ENCODE measurements at regions not wholly inside any gene's neighbourhood (a gene's known extent, or its start where the extent isn't known, plus 50 kb on each side); places are given as distances from the start of the nearest gene placed in this dataset.

DNA sequence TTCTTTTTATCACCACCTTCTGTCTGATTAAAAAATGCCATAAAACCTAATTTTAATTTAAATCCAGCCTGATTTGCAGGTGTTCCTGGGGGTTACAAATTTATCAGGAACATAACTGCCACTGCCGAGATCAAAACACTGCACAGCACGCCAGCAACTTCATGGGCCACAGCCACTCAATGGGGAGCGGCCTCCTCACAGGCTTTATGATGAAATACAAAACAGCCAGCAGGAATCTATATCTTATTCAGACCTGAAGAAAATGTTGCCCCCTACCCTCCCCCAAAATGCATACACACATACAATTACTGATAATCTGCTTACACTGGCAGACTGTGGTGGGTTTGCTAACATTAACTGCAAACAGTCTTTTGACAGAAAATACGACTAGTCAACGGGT lies 151.7 kb upstream of the POU5F2 start:
- CTCF ChIA-PET = no interaction called here
- H3K4me3 ChIP-seq (ENCODE audit: low read depth in 2 of 2, low read length in 2 of 2) = no peak overlapping the region
- no peak for ATAC-seq
- no peak overlapping the region for H3K27ac ChIP-seq (ENCODE audit: low read length)
- H3K27me3 ChIP-seq (ENCODE audit: control insufficient read depth, insufficient read depth, low read length) = no peaks in the 10 kb centered on the region
- no TSS peak for BruUV-seq (replicated peaks)
- no peaks in the 10 kb centered on the region for H3K36me3 ChIP-seq (ENCODE audit: control insufficient read depth, insufficient read depth, low read length)
- DNase-seq (ENCODE audit: low read depth, low spot score) = no peak
- no peaks in the 10 kb centered on the region for H3K9me3 ChIP-seq (ENCODE audit: control insufficient read depth, insufficient read depth, low read depth, low read length)
- intact Hi-C loops (cut with micrococcal nuclease; ENCODE audit: unreplicated experiment) (no loop called here), in situ Hi-C loops (cut with HindIII; ENCODE audit: low pct_unique_long_range_greater_than_20kb, low sequenced_read_pairs) (no loop called here)
- H3K4me1 ChIP-seq (ENCODE audit: control insufficient read depth, insufficient read depth, low read length) = no peaks in the 10 kb centered on the region
- POLR2A ChIA-PET = no interaction called here
- TF ChIP-seq SIN3A (IDR thresholded peaks at IDR 0.05; ENCODE audit: borderline replicate concordance, insufficient read depth, low read depth, low read length) (no peak), TCF7L2 (IDR thresholded peaks at IDR 0.05; ENCODE audit: low read depth, low read length) (no peak), POLR2AphosphoS5 (IDR thresholded peaks at IDR 0.05; ENCODE audit: low read depth, low read length) (no peak)
- TF ChIP-seq, protein P1, sequence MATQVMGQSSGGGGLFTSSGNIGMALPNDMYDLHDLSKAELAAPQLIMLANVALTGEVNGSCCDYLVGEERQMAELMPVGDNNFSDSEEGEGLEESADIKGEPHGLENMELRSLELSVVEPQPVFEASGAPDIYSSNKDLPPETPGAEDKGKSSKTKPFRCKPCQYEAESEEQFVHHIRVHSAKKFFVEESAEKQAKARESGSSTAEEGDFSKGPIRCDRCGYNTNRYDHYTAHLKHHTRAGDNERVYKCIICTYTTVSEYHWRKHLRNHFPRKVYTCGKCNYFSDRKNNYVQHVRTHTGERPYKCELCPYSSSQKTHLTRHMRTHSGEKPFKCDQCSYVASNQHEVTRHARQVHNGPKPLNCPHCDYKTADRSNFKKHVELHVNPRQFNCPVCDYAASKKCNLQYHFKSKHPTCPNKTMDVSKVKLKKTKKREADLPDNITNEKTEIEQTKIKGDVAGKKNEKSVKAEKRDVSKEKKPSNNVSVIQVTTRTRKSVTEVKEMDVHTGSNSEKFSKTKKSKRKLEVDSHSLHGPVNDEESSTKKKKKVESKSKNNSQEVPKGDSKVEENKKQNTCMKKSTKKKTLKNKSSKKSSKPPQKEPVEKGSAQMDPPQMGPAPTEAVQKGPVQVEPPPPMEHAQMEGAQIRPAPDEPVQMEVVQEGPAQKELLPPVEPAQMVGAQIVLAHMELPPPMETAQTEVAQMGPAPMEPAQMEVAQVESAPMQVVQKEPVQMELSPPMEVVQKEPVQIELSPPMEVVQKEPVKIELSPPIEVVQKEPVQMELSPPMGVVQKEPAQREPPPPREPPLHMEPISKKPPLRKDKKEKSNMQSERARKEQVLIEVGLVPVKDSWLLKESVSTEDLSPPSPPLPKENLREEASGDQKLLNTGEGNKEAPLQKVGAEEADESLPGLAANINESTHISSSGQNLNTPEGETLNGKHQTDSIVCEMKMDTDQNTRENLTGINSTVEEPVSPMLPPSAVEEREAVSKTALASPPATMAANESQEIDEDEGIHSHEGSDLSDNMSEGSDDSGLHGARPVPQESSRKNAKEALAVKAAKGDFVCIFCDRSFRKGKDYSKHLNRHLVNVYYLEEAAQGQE (IDR thresholded peaks at IDR 0.05; ENCODE audit: insufficient read depth in 1 of 2, low read depth in 2 of 2, low read length in 1 of 2) = no peak
- TF ChIP-seq, protein P2, sequence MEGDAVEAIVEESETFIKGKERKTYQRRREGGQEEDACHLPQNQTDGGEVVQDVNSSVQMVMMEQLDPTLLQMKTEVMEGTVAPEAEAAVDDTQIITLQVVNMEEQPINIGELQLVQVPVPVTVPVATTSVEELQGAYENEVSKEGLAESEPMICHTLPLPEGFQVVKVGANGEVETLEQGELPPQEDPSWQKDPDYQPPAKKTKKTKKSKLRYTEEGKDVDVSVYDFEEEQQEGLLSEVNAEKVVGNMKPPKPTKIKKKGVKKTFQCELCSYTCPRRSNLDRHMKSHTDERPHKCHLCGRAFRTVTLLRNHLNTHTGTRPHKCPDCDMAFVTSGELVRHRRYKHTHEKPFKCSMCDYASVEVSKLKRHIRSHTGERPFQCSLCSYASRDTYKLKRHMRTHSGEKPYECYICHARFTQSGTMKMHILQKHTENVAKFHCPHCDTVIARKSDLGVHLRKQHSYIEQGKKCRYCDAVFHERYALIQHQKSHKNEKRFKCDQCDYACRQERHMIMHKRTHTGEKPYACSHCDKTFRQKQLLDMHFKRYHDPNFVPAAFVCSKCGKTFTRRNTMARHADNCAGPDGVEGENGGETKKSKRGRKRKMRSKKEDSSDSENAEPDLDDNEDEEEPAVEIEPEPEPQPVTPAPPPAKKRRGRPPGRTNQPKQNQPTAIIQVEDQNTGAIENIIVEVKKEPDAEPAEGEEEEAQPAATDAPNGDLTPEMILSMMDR (IDR thresholded peaks at IDR 0.05) = no peak

DNA sequence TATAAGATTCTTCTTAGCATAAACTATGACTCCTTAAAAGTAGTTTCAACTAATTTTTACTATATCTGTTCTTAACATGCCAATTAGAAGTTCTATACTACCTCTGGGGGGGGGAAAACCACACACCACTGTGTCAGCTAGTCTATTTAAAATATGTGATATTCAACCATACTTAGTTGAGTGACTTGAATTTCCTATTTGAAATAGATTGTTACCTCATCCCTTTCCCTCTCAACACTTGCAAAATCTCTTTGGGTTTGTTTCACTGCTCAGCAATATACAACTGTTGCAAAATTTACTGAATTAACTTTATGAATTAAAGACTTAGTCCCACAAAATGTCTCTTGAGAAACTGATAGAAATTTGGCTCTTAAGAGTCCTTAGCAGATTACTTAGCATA lies 151.1 kb upstream of the POU5F2 start:
- CTCF ChIA-PET = no interaction called here

More for the DNA sequence above, 151.1 kb upstream of the POU5F2 start:
- DNase-seq (ENCODE audit: low read depth, low spot score) = no peak
- BruUV-seq (replicated peaks) = no TSS peak
- in situ Hi-C loops (cut with HindIII; ENCODE audit: low pct_unique_long_range_greater_than_20kb, low sequenced_read_pairs) (no loop called here), intact Hi-C loops (cut with micrococcal nuclease; ENCODE audit: unreplicated experiment) (no loop called here)
- Histone ChIP-seq H3K4me3 (ENCODE audit: low read depth in 2 of 2, low read length in 2 of 2) (no peak overlapping the region), H3K27me3 (ENCODE audit: control insufficient read depth, insufficient read depth, low read length) (no peaks in the 10 kb centered on the region), H3K36me3 (ENCODE audit: control insufficient read depth, insufficient read depth, low read length) (no peaks in the 10 kb centered on the region), H3K9me3 (ENCODE audit: control insufficient read depth, insufficient read depth, low read depth, low read length) (no peaks in the 10 kb centered on the region), H3K4me1 (ENCODE audit: control insufficient read depth, insufficient read depth, low read length) (no peaks in the 10 kb centered on the region), H3K27ac (ENCODE audit: low read length) (no peak overlapping the region)
- POLR2A ChIA-PET = no interaction called here
- no peak for TF ChIP-seq SIN3A (IDR thresholded peaks at IDR 0.05; ENCODE audit: borderline replicate concordance, insufficient read depth, low read depth, low read length)
- TF ChIP-seq, protein P1 (IDR thresholded peaks at IDR 0.05; ENCODE audit: insufficient read depth in 1 of 2, low read depth in 2 of 2, low read length in 1 of 2) = no peak
- TF ChIP-seq, protein P2 (IDR thresholded peaks at IDR 0.05) = no peak
- TF ChIP-seq POLR2AphosphoS5 (IDR thresholded peaks at IDR 0.05; ENCODE audit: low read depth, low read length) = no peak
- no peak for TF ChIP-seq TCF7L2 (IDR thresholded peaks at IDR 0.05; ENCODE audit: low read depth, low read length)
- ATAC-seq = no peak

Data from Panc1 (cell line).